ENCODE measurements at regions not wholly inside any gene's neighbourhood (a gene's known extent, or its start where the extent isn't known, plus 50 kb on each side); places are given as distances from the start of the nearest gene placed in this dataset.
"Not testable (repeated sequence)": the region's sequence is repeated elsewhere in the genome, so short reads cannot be mapped to it uniquely, and the experiment has no call there.

DNA sequence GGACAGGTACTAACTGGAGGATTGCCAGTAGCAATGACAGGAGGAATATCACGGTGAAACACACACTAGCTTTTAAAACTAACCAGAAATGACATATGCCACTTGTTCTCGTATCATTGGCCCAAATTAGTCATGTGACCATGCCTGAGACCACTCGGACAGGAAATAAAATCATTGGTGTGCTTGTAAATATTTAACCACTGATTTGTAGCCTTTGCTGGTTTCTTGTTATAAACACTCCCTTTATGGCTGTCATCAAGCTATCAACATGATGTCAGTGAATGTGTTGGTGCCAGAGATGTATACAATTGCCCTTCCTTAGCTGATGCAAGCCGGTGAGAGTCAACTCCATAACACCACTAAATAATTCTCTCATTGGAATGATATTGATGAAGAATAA is 123.7 kb upstream of the ANKH start:
- no peak overlapping the region for H3K9ac ChIP-seq (ENCODE audit: low read length in 2 of 2)
- H3K4me3 ChIP-seq (ENCODE audit: low read length in 2 of 2), result no peak overlapping the region
- H3K9me3 ChIP-seq (ENCODE audit: control insufficient read depth in 2 of 2, low read length in 2 of 2), result peaks cover 0 to 5% of the 10 kb centered on the region in 2 donors
- no peaks in the 10 kb centered on the region for H3K36me3 ChIP-seq (ENCODE audit: control insufficient read depth in 2 of 2, insufficient read depth in 2 of 2, low read length in 2 of 2)
- no peak overlapping the region for H3K27ac ChIP-seq (ENCODE audit: low read length)
- H3K27me3 ChIP-seq (ENCODE audit: control insufficient read depth in 1 of 2, insufficient read depth in 2 of 2, low read length in 2 of 2), result no peaks in the 10 kb centered on the region
- H3K4me1 ChIP-seq (ENCODE audit: control insufficient read depth, insufficient read depth, low read length), result no peaks in the 10 kb centered on the region

DNA sequence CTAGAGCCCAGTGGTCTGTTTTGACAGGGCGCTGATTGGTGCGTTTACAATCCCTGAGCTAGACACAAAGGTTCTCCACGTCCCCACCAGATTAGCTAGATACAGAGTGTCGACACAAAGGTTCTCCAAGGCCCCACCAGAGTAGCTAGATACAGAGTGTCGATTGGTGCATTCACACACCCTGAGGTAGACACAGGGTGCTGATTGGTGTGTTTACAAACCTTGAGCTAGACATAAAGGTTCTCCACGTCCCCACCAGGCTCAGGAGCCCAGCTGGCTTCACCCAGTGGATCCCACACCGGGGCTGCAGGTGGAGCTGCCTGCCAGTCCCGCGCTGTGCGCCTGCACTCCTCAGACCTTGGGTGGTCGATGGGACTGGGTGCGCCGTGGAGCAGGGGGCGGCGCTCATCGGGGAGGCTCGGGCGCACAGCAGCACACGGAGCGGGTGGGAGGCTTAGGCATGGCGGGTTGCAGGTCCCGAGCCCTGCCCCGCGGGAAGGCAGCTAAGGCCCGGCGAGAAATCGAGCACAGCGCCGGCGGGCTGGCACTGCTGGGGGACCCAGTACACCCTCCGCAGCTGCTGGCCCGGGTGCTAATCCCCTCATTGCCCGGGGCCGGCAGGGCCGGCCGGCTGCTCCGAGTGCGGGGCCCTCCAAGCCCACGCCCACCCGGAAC is 122.0 kb upstream of the ANKH start:
- H3K4me3 ChIP-seq (ENCODE audit: low read length in 2 of 2); H3K9ac ChIP-seq (ENCODE audit: low read length in 2 of 2); H3K36me3 ChIP-seq (ENCODE audit: control insufficient read depth in 2 of 2, insufficient read depth in 2 of 2, low read length in 2 of 2); H3K27ac ChIP-seq (ENCODE audit: low read length); H3K9me3 ChIP-seq (ENCODE audit: control insufficient read depth in 2 of 2, low read length in 2 of 2); H3K27me3 ChIP-seq (ENCODE audit: control insufficient read depth in 1 of 2, insufficient read depth in 2 of 2, low read length in 2 of 2); H3K4me1 ChIP-seq (ENCODE audit: control insufficient read depth, insufficient read depth, low read length): not testable (repeated sequence)

DNA sequence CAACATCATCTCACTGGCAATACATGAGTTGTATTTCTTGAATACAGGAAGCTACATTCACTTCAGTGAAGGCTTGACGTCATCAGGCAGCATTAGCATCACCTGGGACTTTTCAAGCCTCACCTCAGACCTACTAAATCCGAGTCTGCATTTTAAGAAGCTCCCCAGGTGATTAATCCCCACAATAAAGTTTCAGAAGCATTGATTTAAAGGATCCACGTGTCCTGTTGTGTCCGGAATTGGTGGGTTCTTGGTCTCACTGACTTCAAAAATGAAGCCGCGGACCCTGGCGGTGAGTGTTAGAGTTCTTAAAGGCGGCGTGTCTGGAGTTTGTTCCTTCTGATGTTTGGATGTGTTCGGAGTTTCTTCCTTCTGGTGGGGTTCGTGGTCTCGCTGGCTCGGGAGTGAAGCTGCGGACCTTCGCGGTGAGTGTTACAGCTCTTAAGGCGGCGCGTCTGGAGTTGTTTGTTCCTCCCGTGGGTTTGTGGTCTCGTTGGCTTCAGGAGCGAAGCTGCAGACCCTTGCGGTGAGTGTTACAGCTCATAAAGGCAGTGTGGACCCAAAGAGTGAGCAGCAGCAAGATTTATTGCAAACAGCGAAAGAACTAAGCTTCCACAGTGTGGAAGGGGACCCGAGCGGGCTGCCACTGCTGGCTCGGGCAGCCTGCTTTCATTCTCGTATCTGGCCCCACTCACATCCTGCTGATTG is 121.3 kb upstream of the ANKH start:
- not testable (repeated sequence) for H3K27me3 ChIP-seq (ENCODE audit: control insufficient read depth in 1 of 2, insufficient read depth in 2 of 2, low read length in 2 of 2); H3K4me1 ChIP-seq (ENCODE audit: control insufficient read depth, insufficient read depth, low read length); H3K9me3 ChIP-seq (ENCODE audit: control insufficient read depth in 2 of 2, low read length in 2 of 2); H3K36me3 ChIP-seq (ENCODE audit: control insufficient read depth in 2 of 2, insufficient read depth in 2 of 2, low read length in 2 of 2); H3K4me3 ChIP-seq (ENCODE audit: low read length in 2 of 2); H3K27ac ChIP-seq (ENCODE audit: low read length); H3K9ac ChIP-seq (ENCODE audit: low read length in 2 of 2)

DNA sequence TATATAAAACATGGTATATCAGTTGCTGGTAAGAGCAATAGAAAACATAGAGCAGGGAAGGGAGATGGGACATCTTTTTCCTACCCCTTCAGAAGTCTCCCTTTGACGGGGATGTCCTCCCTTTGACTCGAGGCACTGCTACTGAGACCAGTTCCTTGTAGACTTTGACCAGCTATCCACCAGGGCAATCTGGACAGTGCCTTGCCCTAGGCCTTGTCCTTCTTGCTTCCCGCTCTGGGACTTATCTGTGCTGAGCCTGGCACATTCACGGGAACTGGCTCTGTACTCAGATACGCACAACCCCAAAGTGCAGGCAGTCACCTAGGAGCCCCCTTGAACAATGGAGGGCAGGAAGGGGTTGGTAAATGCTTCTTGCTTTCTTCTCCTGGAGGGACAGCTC is 116.6 kb upstream of the ANKH start:
- Histone ChIP-seq H3K27me3 (ENCODE audit: control insufficient read depth in 1 of 2, insufficient read depth in 2 of 2, low read length in 2 of 2) (peaks cover 0 to 2% of the 10 kb centered on the region in 2 donors), H3K9ac (ENCODE audit: low read length in 2 of 2) (no peak overlapping the region), H3K9me3 (ENCODE audit: control insufficient read depth in 2 of 2, low read length in 2 of 2) (no peaks in the 10 kb centered on the region), H3K27ac (ENCODE audit: low read length) (no peak overlapping the region), H3K4me3 (ENCODE audit: low read length in 2 of 2) (no peak overlapping the region), H3K4me1 (ENCODE audit: control insufficient read depth, insufficient read depth, low read length) (no peaks in the 10 kb centered on the region), H3K36me3 (ENCODE audit: control insufficient read depth in 2 of 2, insufficient read depth in 2 of 2, low read length in 2 of 2) (no peaks in the 10 kb centered on the region)

DNA sequence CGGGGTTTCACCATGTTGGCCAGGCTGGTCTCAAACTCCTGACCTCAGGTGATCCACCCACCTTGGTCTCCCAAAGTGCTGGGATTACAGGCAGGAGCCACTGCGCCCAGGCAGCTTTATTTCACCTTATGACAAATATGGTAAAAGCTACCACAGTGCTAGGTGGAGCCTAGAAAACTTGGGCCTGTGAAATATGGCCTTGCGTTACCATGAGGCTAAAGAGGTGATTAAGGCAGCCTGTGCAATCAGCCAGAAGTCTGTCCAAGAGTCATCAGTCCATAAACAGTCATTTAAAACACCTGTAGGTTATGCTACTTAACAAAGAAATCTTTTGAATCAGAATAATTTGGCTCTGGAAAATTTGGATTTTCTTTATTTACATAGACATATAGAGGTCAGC is 114.8 kb upstream of the ANKH start:
- H3K4me1 ChIP-seq (ENCODE audit: control insufficient read depth, insufficient read depth, low read length), result no peaks in the 10 kb centered on the region
- no peak overlapping the region for H3K9ac ChIP-seq (ENCODE audit: low read length in 2 of 2)
- H3K4me3 ChIP-seq (ENCODE audit: low read length in 2 of 2), result no peak overlapping the region
- H3K27ac ChIP-seq (ENCODE audit: low read length), result no peak overlapping the region
- H3K9me3 ChIP-seq (ENCODE audit: control insufficient read depth in 2 of 2, low read length in 2 of 2), result no peaks in the 10 kb centered on the region
- peaks cover 0 to 2% of the 10 kb centered on the region in 2 donors for H3K27me3 ChIP-seq (ENCODE audit: control insufficient read depth in 1 of 2, insufficient read depth in 2 of 2, low read length in 2 of 2)
- H3K36me3 ChIP-seq (ENCODE audit: control insufficient read depth in 2 of 2, insufficient read depth in 2 of 2, low read length in 2 of 2), result no peaks in the 10 kb centered on the region

DNA sequence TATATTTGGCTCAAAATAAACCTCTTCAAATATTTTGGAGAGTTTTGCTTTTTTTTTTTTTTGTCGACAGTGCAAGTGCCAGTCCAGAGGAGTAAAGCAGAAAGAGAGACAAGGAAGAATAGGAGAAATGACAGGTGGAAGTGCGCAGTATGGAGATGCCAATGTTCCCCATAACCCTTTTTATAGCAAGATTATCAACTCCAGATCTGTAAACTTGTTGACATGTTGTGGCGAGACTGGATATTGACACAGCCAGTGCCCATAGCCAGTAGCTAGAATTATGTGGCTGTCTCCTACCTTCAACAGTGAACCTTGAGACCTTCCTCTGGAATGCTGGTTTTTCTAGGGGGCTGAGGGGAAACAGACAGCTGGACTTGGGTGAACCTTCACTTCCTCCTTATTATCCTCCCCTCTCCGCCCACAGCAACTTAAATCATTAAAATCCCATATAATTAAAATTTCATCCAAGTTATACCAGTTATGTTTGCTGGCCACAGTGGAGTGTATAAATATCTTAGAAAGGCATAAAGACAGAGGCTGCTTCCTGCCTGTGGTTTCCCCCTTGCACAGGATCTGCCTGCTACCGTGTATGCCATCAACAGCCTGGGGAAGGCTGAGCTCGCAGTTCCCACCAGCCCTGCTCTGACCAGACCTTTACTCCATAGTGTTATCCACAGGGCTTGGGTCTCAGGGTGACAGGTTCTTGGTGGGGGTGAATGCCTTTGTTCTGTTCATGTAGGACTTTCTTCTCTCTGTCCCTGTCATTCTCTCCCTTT is 112.3 kb upstream of the ANKH start:
- H3K9me3 ChIP-seq (ENCODE audit: control insufficient read depth in 2 of 2, low read length in 2 of 2), result no peaks in the 10 kb centered on the region
- H3K4me1 ChIP-seq (ENCODE audit: control insufficient read depth, insufficient read depth, low read length), result no peaks in the 10 kb centered on the region
- no peaks in the 10 kb centered on the region for H3K36me3 ChIP-seq (ENCODE audit: control insufficient read depth in 2 of 2, insufficient read depth in 2 of 2, low read length in 2 of 2)
- no peak overlapping the region for H3K4me3 ChIP-seq (ENCODE audit: low read length in 2 of 2)
- H3K27me3 ChIP-seq (ENCODE audit: control insufficient read depth in 1 of 2, insufficient read depth in 2 of 2, low read length in 2 of 2), result peaks cover 0 to 2% of the 10 kb centered on the region in 2 donors
- no peak overlapping the region for H3K9ac ChIP-seq (ENCODE audit: low read length in 2 of 2)
- H3K27ac ChIP-seq (ENCODE audit: low read length), result no peak overlapping the region

DNA sequence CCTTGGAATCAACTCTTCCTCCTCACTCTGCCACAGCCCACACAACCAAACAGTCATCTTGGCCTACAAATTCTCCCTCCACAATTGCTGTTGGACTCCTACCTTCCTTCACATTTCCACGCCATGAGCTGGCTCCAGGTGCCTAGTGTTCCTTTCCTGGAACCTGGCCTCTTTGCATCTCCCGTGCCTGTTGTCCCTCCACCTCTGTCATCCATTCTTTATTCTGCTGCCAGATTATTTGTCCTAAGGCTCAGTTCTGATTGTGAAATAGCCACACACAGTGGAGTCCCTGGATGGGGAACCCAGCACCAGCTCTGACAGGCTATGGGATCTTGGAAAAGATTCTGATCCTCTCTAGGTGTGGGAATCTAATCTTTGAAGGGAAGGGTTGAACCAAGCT is 109.1 kb upstream of the ANKH start:
- no peak overlapping the region for H3K9ac ChIP-seq (ENCODE audit: low read length in 2 of 2)
- H3K27ac ChIP-seq (ENCODE audit: low read length), result no peak overlapping the region
- no peak overlapping the region for H3K4me3 ChIP-seq (ENCODE audit: low read length in 2 of 2)
- no peaks in the 10 kb centered on the region for H3K4me1 ChIP-seq (ENCODE audit: control insufficient read depth, insufficient read depth, low read length)
- H3K27me3 ChIP-seq (ENCODE audit: control insufficient read depth in 1 of 2, insufficient read depth in 2 of 2, low read length in 2 of 2), result peaks cover 0 to 2% of the 10 kb centered on the region in 2 donors
- H3K36me3 ChIP-seq (ENCODE audit: control insufficient read depth in 2 of 2, insufficient read depth in 2 of 2, low read length in 2 of 2), result no peaks in the 10 kb centered on the region
- H3K9me3 ChIP-seq (ENCODE audit: control insufficient read depth in 2 of 2, low read length in 2 of 2), result no peaks in the 10 kb centered on the region

DNA sequence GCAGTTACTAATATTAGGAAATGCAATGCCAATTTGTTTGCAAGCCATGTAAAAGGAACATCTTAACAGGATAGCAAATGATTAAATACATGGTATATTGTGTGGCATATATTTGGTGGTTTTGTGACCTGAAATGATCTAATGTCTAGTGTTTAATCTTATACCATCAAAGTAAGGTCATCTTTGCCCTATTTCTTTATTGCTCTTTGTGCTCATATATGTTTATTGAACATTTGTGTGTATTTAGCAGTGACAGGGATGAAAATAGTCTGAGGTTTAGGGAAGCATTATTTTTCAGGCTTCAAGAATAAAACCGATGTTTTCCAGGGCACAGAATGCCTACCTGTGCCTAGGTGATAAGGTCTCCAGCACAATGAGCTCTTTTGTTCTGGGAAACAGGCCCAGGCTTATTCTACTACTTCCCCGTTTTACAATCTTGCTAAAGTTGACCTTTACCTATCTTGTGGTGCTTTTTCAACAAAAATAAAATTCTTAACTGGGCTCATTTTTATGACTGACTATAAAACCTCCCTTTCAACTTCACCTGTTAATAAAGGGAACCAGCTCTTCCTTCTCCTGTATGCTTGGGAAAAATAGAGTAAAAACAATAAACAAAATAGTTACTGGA is 105.6 kb upstream of the ANKH start:
- H3K27ac ChIP-seq (ENCODE audit: low read length), result no peak overlapping the region
- no peak overlapping the region for H3K9ac ChIP-seq (ENCODE audit: low read length in 2 of 2)

DNA sequence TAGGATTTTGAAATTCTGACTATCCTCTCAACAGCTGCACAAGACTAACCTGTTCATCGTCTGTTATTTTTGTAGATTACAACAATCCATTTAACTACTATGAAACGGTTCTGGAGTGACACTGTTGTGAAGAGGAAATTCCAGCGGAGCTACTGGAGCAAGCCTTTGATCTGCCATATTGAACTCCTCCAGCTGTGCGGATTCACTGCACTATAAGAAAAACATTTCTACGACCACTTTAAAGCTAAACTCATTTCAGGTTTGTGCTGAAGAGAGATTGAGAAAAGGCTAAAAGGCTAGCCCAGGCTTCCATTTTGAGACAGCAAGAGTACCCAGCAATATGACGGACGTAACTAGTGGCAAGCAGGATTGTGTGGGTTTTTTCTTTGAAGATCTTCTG is 104.9 kb upstream of the ANKH start:
- Histone ChIP-seq H3K4me3 (ENCODE audit: low read length in 2 of 2) (no peak overlapping the region), H3K27ac (ENCODE audit: low read length) (no peak overlapping the region), H3K9me3 (ENCODE audit: control insufficient read depth in 2 of 2, low read length in 2 of 2) (no peaks in the 10 kb centered on the region), H3K4me1 (ENCODE audit: control insufficient read depth, insufficient read depth, low read length) (no peaks in the 10 kb centered on the region), H3K27me3 (ENCODE audit: control insufficient read depth in 1 of 2, insufficient read depth in 2 of 2, low read length in 2 of 2) (no peaks in the 10 kb centered on the region), H3K36me3 (ENCODE audit: control insufficient read depth in 2 of 2, insufficient read depth in 2 of 2, low read length in 2 of 2) (no peaks in the 10 kb centered on the region), H3K9ac (ENCODE audit: low read length in 2 of 2) (no peak overlapping the region)

More for the DNA sequence above, 105.6 kb upstream of the ANKH start:
- H3K36me3 ChIP-seq (ENCODE audit: control insufficient read depth in 2 of 2, insufficient read depth in 2 of 2, low read length in 2 of 2), result no peaks in the 10 kb centered on the region
- H3K27me3 ChIP-seq (ENCODE audit: control insufficient read depth in 1 of 2, insufficient read depth in 2 of 2, low read length in 2 of 2), result no peaks in the 10 kb centered on the region
- no peak overlapping the region for H3K4me3 ChIP-seq (ENCODE audit: low read length in 2 of 2)
- H3K4me1 ChIP-seq (ENCODE audit: control insufficient read depth, insufficient read depth, low read length), result no peaks in the 10 kb centered on the region
- H3K9me3 ChIP-seq (ENCODE audit: control insufficient read depth in 2 of 2, low read length in 2 of 2), result no peaks in the 10 kb centered on the region

DNA sequence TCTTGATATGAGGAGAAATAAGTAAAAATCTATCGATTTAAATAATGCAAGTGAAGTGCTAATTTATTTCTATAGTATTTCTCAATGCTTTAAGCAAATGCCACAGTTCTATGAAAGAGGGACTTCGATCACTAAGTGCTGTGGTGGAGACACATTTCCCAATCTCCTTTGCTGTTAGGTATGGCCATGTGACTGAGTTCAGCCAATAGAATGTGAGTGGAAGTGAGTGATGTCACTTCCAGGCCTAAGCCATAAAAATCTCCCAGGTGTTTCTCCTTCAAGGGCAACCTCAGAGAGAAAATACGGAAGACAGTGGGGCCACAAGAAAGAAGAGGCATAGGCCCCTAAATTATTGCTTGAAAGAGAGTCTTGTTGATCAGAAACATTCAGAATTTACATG is 100.3 kb upstream of the ANKH start:
- no peaks in the 10 kb centered on the region for H3K4me1 ChIP-seq (ENCODE audit: control insufficient read depth, insufficient read depth, low read length)
- no peaks in the 10 kb centered on the region for H3K36me3 ChIP-seq (ENCODE audit: control insufficient read depth in 2 of 2, insufficient read depth in 2 of 2, low read length in 2 of 2)
- H3K4me3 ChIP-seq (ENCODE audit: low read length in 2 of 2), result no peak overlapping the region
- H3K9me3 ChIP-seq (ENCODE audit: control insufficient read depth in 2 of 2, low read length in 2 of 2), result no peaks in the 10 kb centered on the region
- peaks cover 0 to 2% of the 10 kb centered on the region in 2 donors for H3K27me3 ChIP-seq (ENCODE audit: control insufficient read depth in 1 of 2, insufficient read depth in 2 of 2, low read length in 2 of 2)
- no peak overlapping the region for H3K27ac ChIP-seq (ENCODE audit: low read length)
- H3K9ac ChIP-seq (ENCODE audit: low read length in 2 of 2), result no peak overlapping the region

Data from stomach smooth muscle (tissue), 2 donors.